ENCODE measurements at regions not wholly inside any gene's neighbourhood (a gene's known extent, or its start where the extent isn't known, plus 50 kb on each side); places are given as distances from the start of the nearest gene placed in this dataset.

GRCh38 chr10:89829262-89829886 is 128.0 kb downstream of the KIF20B start:
- Histone ChIP-seq H3K9ac (ENCODE audit: insufficient read depth in 1 of 2, low read length in 2 of 2) (no peak overlapping the region), H3K9me3 (ENCODE audit: control insufficient read depth in 4 of 4, insufficient read depth in 3 of 4, low read length in 3 of 4) (peaks cover 0 to 2% (median 0%) of the 10 kb centered on the region in 4 donors), H3K4me3 (no peak overlapping the region), H3K27ac (ENCODE audit: low read depth in 1 of 2, low read length in 1 of 2) (no peak overlapping the region), H3K4me1 (ENCODE audit: control insufficient read depth in 5 of 5, insufficient read depth in 5 of 5, low read length in 5 of 5) (no peaks in the 10 kb centered on the region), H3K36me3 (ENCODE audit: control insufficient read depth in 4 of 4, insufficient read depth in 4 of 4, low read length in 4 of 4) (no peaks in the 10 kb centered on the region), H3K27me3 (ENCODE audit: control insufficient read depth in 3 of 3, insufficient read depth in 3 of 3, low read length in 2 of 3) (no peaks in the 10 kb centered on the region)
- no peak for TF ChIP-seq CTCF (IDR thresholded peaks at IDR 0.05; ENCODE audit: control extremely low read depth, extremely low read depth)
- WGBS, 2 donors, result 94 to 96% methylated on average over 20 of the region's 20 CpGs
- DNase-seq (no peak), ATAC-seq (ENCODE audit: insufficient read depth, low FRiP score) (no peak)

GRCh38 chr10:89829887-89830269 is 128.5 kb downstream of the KIF20B start:
- WGBS, 2 donors, result 81 to 89% methylated on average over 5 of the region's 5 CpGs
- no peak for ATAC-seq (ENCODE audit: insufficient read depth, low FRiP score)

GRCh38 chr10:89830624-89831023 is 129.2 kb downstream of the KIF20B start:
- DNase-seq, result no peak
- WGBS, 2 donors, result 84 to 96% methylated on average over 2 of the region's 2 CpGs
- Histone ChIP-seq H3K9me3 (ENCODE audit: control insufficient read depth in 4 of 4, insufficient read depth in 3 of 4, low read length in 3 of 4) (peaks cover 0 to 2% (median 0%) of the 10 kb centered on the region in 4 donors), H3K4me3 (no peak overlapping the region), H3K27ac (ENCODE audit: low read depth in 1 of 2, low read length in 1 of 2) (no peak overlapping the region), H3K9ac (ENCODE audit: insufficient read depth in 1 of 2, low read length in 2 of 2) (no peak overlapping the region), H3K27me3 (ENCODE audit: control insufficient read depth in 3 of 3, insufficient read depth in 3 of 3, low read length in 2 of 3) (no peaks in the 10 kb centered on the region), H3K36me3 (ENCODE audit: control insufficient read depth in 4 of 4, insufficient read depth in 4 of 4, low read length in 4 of 4) (no peaks in the 10 kb centered on the region), H3K4me1 (ENCODE audit: control insufficient read depth in 5 of 5, insufficient read depth in 5 of 5, low read length in 5 of 5) (no peaks in the 10 kb centered on the region)
- TF ChIP-seq CTCF (IDR thresholded peaks at IDR 0.05; ENCODE audit: control extremely low read depth, extremely low read depth), result no peak
- ATAC-seq (ENCODE audit: insufficient read depth, low FRiP score), result no peak

More at GRCh38 chr10:89829887-89830269, 128.5 kb downstream of the KIF20B start:
- Histone ChIP-seq H3K36me3 (ENCODE audit: control insufficient read depth in 4 of 4, insufficient read depth in 4 of 4, low read length in 4 of 4) (no peaks in the 10 kb centered on the region), H3K27ac (ENCODE audit: low read depth in 1 of 2, low read length in 1 of 2) (no peak overlapping the region), H3K27me3 (ENCODE audit: control insufficient read depth in 3 of 3, insufficient read depth in 3 of 3, low read length in 2 of 3) (no peaks in the 10 kb centered on the region), H3K9me3 (ENCODE audit: control insufficient read depth in 4 of 4, insufficient read depth in 3 of 4, low read length in 3 of 4) (peaks cover 0 to 2% (median 0%) of the 10 kb centered on the region in 4 donors), H3K9ac (ENCODE audit: insufficient read depth in 1 of 2, low read length in 2 of 2) (no peak overlapping the region), H3K4me1 (ENCODE audit: control insufficient read depth in 5 of 5, insufficient read depth in 5 of 5, low read length in 5 of 5) (no peaks in the 10 kb centered on the region), H3K4me3 (no peak overlapping the region)
- TF ChIP-seq CTCF (IDR thresholded peaks at IDR 0.05; ENCODE audit: control extremely low read depth, extremely low read depth), result no peak
- DNase-seq, result no peak

- Histone ChIP-seq H3K9me3 (ENCODE audit: control insufficient read depth in 4 of 4, insufficient read depth in 3 of 4, low read length in 3 of 4) (peaks cover 0 to 2% (median 0%) of the 10 kb centered on the region in 4 donors), H3K9ac (ENCODE audit: insufficient read depth in 1 of 2, low read length in 2 of 2) (peak overlapping the region; percentile 67 to 93), H3K27ac (ENCODE audit: low read depth in 1 of 2, low read length in 1 of 2) (peak overlapping the region in 1 of 2 donors; percentile 40), H3K4me1 (ENCODE audit: control insufficient read depth in 5 of 5, insufficient read depth in 5 of 5, low read length in 5 of 5) (peaks cover 0 to 15% (median 3%) of the 10 kb centered on the region in 5 donors), H3K4me3 (peak overlapping the region; percentile 41), H3K27me3 (ENCODE audit: control insufficient read depth in 3 of 3, insufficient read depth in 3 of 3, low read length in 2 of 3) (no peaks in the 10 kb centered on the region), H3K36me3 (ENCODE audit: control insufficient read depth in 4 of 4, insufficient read depth in 4 of 4, low read length in 4 of 4) (no peaks in the 10 kb centered on the region)
- peak in 1 of 3 donors; percentile 72 for DNase-seq
- no peak for TF ChIP-seq CTCF (IDR thresholded peaks at IDR 0.05; ENCODE audit: control extremely low read depth, extremely low read depth)
- WGBS, 2 donors, result 31% methylated on average over 12 of the region's 12 CpGs
- ATAC-seq (ENCODE audit: insufficient read depth, low FRiP score), result no peak
Observed at GRCh38 chr10:89836840-89837164, 135.4 kb downstream of the KIF20B start.
